ENCODE measurements at regions not wholly inside any gene's neighbourhood (a gene's known extent, or its start where the extent isn't known, plus 50 kb on each side); places are given as distances from the start of the nearest gene placed in this dataset.
A peak's percentile ranks its signal among the peaks of the same experiment; 100 is the strongest.

DNA sequence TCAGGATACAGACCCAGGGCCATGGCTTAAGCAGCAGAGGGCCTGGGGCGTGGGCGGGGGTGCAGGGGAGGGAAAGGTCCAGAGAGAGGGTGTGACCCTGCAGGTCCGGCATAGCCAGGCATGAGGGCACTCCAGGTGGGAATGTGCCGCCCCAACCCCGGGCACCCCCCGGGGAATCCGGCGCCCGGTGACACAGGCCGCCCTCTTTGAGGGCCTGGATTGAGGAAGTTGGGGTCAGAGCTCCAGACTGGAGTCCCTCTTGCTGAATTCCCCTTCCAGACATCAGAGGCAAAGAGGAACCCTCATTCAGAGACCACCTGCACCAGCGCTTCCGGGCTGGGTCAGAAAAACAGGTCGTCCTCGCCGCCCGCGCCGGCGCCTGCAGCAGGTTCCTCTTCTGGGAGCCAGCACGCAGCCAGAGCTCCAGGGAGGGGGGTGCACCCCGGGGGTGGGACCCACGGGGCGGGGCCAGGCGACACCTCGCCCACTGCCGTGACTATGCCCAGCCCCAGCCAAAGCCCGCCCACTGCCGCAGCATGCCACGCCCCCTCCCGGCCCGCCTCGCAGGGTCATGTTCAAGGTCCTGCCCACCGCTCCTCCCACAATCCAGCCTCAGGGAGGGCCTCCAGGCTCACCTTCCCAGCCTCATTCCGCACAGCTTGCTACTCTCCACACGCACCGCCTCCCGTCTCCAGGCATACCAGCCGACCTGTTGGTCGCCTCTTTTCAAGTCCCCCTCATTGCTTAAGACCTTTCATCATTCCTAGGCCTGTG is 98.3 kb upstream of the ID2 start:
- Histone ChIP-seq H3K4me1 (no peaks in the 10 kb centered on the region), H3K4me3 (peak overlapping the region in 1 of 2 donors; percentile 2), H3K27me3 (no peaks in the 10 kb centered on the region), H3K36me3 (no peaks in the 10 kb centered on the region), H3K27ac (no peak overlapping the region), H3K9me3 (no peaks in the 10 kb centered on the region)
- DNase-seq = peak; percentile 78 to 90
- intact Hi-C loops (cut with DNase I; ENCODE audit: low total_unique reads) = no loop called here
- TF ChIP-seq, protein P1, sequence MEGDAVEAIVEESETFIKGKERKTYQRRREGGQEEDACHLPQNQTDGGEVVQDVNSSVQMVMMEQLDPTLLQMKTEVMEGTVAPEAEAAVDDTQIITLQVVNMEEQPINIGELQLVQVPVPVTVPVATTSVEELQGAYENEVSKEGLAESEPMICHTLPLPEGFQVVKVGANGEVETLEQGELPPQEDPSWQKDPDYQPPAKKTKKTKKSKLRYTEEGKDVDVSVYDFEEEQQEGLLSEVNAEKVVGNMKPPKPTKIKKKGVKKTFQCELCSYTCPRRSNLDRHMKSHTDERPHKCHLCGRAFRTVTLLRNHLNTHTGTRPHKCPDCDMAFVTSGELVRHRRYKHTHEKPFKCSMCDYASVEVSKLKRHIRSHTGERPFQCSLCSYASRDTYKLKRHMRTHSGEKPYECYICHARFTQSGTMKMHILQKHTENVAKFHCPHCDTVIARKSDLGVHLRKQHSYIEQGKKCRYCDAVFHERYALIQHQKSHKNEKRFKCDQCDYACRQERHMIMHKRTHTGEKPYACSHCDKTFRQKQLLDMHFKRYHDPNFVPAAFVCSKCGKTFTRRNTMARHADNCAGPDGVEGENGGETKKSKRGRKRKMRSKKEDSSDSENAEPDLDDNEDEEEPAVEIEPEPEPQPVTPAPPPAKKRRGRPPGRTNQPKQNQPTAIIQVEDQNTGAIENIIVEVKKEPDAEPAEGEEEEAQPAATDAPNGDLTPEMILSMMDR (IDR thresholded peaks at IDR 0.05) = no peak
- peak in 1 of 2 donors; percentile 32 for TF ChIP-seq POLR2A (IDR thresholded peaks at IDR 0.05)

DNA sequence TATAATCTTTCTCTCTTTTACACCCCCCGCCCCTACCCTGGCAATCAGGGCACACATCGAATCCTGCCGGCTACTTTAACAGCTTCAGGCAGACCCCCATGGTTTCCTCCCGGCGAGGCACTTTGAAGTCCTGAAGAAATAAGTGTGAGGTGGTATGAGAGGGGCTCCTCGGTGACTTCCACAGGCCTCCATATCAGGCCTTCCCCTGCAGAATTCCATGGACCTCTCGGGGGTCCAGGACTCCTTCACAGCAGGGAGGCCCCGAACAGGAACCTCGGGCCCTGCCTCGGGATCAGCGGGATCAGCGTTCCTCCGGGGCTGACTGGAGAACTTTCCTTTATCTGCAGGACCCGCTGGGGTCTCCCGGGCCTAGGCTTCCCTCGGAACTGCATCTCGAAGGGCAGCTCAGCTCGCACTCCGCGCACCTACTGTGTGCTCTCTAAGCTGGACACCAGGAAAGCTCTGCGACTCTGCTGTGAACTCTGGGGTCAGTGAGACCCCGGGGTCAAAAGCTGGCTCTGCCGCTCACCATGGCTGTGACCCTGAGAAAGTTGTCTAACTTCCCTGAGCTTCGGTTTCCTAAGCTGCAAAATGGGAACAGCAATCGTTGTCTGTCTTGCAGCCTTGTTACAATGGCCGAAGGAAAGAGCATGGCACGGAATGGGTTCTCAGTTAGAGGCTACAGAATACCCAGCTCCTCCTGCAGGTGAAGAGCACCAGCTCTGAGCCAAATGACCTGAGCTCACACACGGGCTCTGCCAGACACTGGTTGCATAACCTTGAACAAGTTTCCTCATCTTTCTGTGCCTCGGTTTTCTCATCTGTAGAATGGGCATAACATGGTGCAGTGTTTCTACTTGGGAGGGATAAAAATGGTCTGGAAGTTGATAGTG is 97.4 kb upstream of the ID2 start:
- intact Hi-C loops (cut with DNase I; ENCODE audit: low total_unique reads) = no loop called here
- no peak overlapping the region for H3K27ac ChIP-seq
- H3K36me3 ChIP-seq = no peaks in the 10 kb centered on the region
- no peaks in the 10 kb centered on the region for H3K9me3 ChIP-seq
- no peaks in the 10 kb centered on the region for H3K27me3 ChIP-seq
- TF ChIP-seq, protein P1 (IDR thresholded peaks at IDR 0.05) = no peak
- no peak for TF ChIP-seq POLR2A (IDR thresholded peaks at IDR 0.05)
- H3K4me3 ChIP-seq = no peak overlapping the region
- DNase-seq = peak in 1 of 2 donors; percentile 11
- no peaks in the 10 kb centered on the region for H3K4me1 ChIP-seq

DNA sequence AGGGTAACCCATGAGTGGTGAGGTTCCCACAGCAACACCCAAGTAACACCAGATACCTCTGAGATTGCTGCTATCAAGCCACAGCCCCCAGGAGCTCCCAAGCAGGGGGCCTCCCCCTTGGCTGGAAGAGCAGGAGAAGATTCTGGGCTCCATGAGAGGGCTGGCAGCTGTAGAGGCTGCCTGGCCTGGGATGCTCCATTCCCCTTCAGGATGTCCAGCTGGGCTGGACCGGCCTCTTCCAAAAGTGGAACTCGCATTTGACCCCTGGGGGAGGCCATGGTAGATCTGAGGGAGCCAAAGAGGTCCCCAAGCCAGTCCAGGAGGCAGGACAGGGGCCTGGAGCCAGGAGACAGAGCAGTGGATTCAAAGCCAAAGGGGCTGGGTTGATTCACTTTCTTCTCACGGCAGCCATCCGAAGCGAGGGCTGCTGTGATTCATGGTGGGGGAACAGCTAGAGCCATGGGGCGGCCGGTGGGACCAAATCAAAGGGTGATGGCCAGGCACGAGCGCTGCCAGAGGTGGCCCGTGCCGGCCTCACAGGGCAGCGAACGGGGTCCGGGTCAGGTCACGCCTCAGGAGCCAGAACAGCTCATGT is 95.3 kb upstream of the ID2 start:
- TF ChIP-seq, protein P1 (IDR thresholded peaks at IDR 0.05) = no peak
- TF ChIP-seq POLR2A (IDR thresholded peaks at IDR 0.05) = no peak
- no peak overlapping the region for H3K4me3 ChIP-seq
- H3K4me1 ChIP-seq = no peaks in the 10 kb centered on the region
- no peaks in the 10 kb centered on the region for H3K36me3 ChIP-seq
- intact Hi-C loops (cut with DNase I; ENCODE audit: low total_unique reads) = no loop called here
- H3K27me3 ChIP-seq = no peaks in the 10 kb centered on the region
- no peak overlapping the region for H3K27ac ChIP-seq
- H3K9me3 ChIP-seq = no peaks in the 10 kb centered on the region
- DNase-seq = peak in 1 of 2 donors; percentile 63

GRCh38 chr2:8587251-8587791 is 94.5 kb upstream of the ID2 start:
- Histone ChIP-seq H3K9me3 (no peaks in the 10 kb centered on the region), H3K27me3 (no peaks in the 10 kb centered on the region), H3K27ac (no peak overlapping the region), H3K36me3 (no peaks in the 10 kb centered on the region), H3K4me1 (no peaks in the 10 kb centered on the region), H3K4me3 (no peak overlapping the region)
- no peak for TF ChIP-seq POLR2A (IDR thresholded peaks at IDR 0.05)
- TF ChIP-seq, protein P1 (IDR thresholded peaks at IDR 0.05) = no peak
- intact Hi-C loops (cut with DNase I; ENCODE audit: low total_unique reads) = no loop called here
- no peak for DNase-seq
